ENCODE measurements at regions not wholly inside any gene's neighbourhood (a gene's known extent, or its start where the extent isn't known, plus 50 kb on each side); places are given as distances from the start of the nearest gene placed in this dataset.

DNA sequence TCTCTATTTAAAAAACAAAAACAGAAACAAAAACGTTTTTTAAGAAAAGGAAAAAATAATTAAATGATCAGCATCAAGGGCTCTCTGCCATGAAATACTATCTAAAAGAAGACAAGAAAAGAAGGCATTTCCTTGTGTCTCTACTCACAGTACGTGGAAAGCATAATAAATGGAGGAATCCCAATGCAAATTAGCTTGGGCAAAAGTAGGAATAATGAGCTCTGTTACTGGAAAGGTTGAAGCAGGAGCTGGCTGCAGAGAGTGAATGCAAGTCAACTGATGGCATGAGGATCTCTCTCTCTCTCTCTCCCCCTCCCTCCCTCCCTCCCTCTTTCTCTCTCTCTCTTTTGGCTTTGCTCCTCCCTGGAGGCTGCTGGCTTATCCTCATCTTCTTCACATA, 85.9 kb downstream of the TBX3 start:
- DNase-seq (ENCODE audit: low read depth in 1 of 2, low spot score in 2 of 2) (no peak), FAIRE-seq (no peak)
- Histone ChIP-seq H2BK5ac (ENCODE audit: low read depth, low read length) (no peak overlapping the region), H3K14ac (ENCODE audit: insufficient read length) (no peak overlapping the region), H2AFZ (ENCODE audit: low read length) (0 out of 2 replicates have a peak overlapping the region, but pooled peaks have one; percentile 67), H2BK12ac (ENCODE audit: low read depth, low read length) (no peak overlapping the region), H3K36me3 (ENCODE audit: control insufficient read depth in 2 of 4, insufficient read depth in 4 of 4, low read length in 3 of 4) (no peaks in the 10 kb centered on the region), H4K20me1 (replicated peaks in 1 of 2; ENCODE audit: control insufficient read depth in 1 of 2, insufficient read depth in 2 of 2, low read length in 2 of 2) (no peaks in the 10 kb centered on the region), H3K23me2 (ENCODE audit: low read depth, low read length) (no peaks in the 10 kb centered on the region), H3K9ac (replicated peaks in 1 of 4; ENCODE audit: extremely low read depth in 1 of 4, low read depth in 3 of 4, low read length in 3 of 4) (no peak overlapping the region), H3K4me2 (ENCODE audit: insufficient read depth in 1 of 2, low read depth in 2 of 2, low read length in 2 of 2) (no peak overlapping the region), H3K23ac (ENCODE audit: insufficient read length) (no peak overlapping the region), H3K27ac (ENCODE audit: low read depth, low read length) (no peak overlapping the region), H4K5ac (ENCODE audit: insufficient read length, low read depth, low read length) (no peak overlapping the region), H3K4ac (replicated peaks; ENCODE audit: insufficient read length, low read depth, low read length) (no peak overlapping the region), H4K8ac (ENCODE audit: extremely low read depth, insufficient read depth, low read length) (no peak overlapping the region), H2AK5ac (ENCODE audit: low read depth, low read length) (no peak overlapping the region), H3K4me3 (ENCODE audit: extremely low read depth in 1 of 4, insufficient read depth in 2 of 4, low read depth in 3 of 4, low read length in 4 of 4) (no peak overlapping the region; a peak in 1 of 8 replicates), H2BK120ac (replicated peaks; ENCODE audit: low read depth, low read length) (no peak overlapping the region), H3K4me1 (replicated peaks in 1 of 4; ENCODE audit: control insufficient read depth in 3 of 4, insufficient read depth in 4 of 4, low read length in 3 of 4) (no peaks in the 10 kb centered on the region), H3K27me3 (replicated peaks in 1 of 4; ENCODE audit: control insufficient read depth in 3 of 4, extremely low read depth in 1 of 4, insufficient read depth in 3 of 4, low read length in 3 of 4) (no peaks in the 10 kb centered on the region), H3K9me3 (ENCODE audit: insufficient read depth in 2 of 2, low read depth in 1 of 2, low read length in 1 of 2) (peaks cover 9 to 13% of the 10 kb centered on the region in 2 experiments), H2BK20ac (ENCODE audit: low read length) (no peak overlapping the region), H3K79me1 (ENCODE audit: low read depth, low read length) (no peaks in the 10 kb centered on the region), H3K56ac (replicated peaks; ENCODE audit: insufficient read length, low read depth, low read length) (no peak overlapping the region), H3K18ac (ENCODE audit: extremely low read depth, low read length) (no peak overlapping the region), H3K79me2 (ENCODE audit: control insufficient read depth in 1 of 2, insufficient read depth in 2 of 2, low read length in 2 of 2) (no peaks in the 10 kb centered on the region), H2BK15ac (ENCODE audit: low read length) (no peak overlapping the region), H4K91ac (replicated peaks; ENCODE audit: insufficient read length, low read length) (no peak overlapping the region)
- ChIA-PET POLR2A (ENCODE audit: partially characterized antibody) (no interaction called here), CTCF (ENCODE audit: partially characterized antibody) (interaction anchor here (0.6 kb wide), 1 partner anchor 11 kb away, joined by 3 read pairs; no protein-coding TSS in a partner anchor)
- 28% methylated on average over 2 of the region's 2 CpGs; no CpG with 5 or more reads in 1 of the 2 experiments for WGBS, 2 experiments (ENCODE audit: extremely low coverage in 1 of 2, insufficient coverage in 1 of 2, insufficient read length in 1 of 2, insufficient replicate concordance in 2 of 2, low coverage in 1 of 2, low lambda C conversion rate in 2 of 2, missing lambda C conversion rate in 1 of 2)
- TF ChIP-seq, protein P1, sequence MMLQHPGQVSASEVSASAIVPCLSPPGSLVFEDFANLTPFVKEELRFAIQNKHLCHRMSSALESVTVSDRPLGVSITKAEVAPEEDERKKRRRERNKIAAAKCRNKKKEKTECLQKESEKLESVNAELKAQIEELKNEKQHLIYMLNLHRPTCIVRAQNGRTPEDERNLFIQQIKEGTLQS (IDR thresholded peaks at IDR 0.05; ENCODE audit: insufficient read depth, low read depth, low read length) = no peak
- TF ChIP-seq KDM5A (IDR thresholded peaks at IDR 0.05; ENCODE audit: low read length) = no peak
- TF ChIP-seq CBX8 (IDR thresholded peaks at IDR 0.05; ENCODE audit: borderline replicate concordance, low read depth, low read length) = no peak
- TF ChIP-seq EGR1 (IDR thresholded peaks at IDR 0.05; ENCODE audit: borderline replicate concordance, low read depth, low read length) = no peak
- TF ChIP-seq RNF2 (IDR thresholded peaks at IDR 0.05; ENCODE audit: borderline replicate concordance, low read depth, low read length, missing control alignments, poor library complexity, severe bottlenecking) = no peak
- TF ChIP-seq SUZ12 (IDR thresholded peaks at IDR 0.05; ENCODE audit: low read length) = no peak
- no peak for TF ChIP-seq ASH2L (IDR thresholded peaks at IDR 0.05; ENCODE audit: low read length)
- no peak for TF ChIP-seq KDM1A (IDR thresholded peaks at IDR 0.05; ENCODE audit: borderline replicate concordance, low read length)
- no peak for TF ChIP-seq RBBP5 (IDR thresholded peaks at IDR 0.05; ENCODE audit: borderline replicate concordance, low read depth, low read length)
- no peak for TF ChIP-seq JUN (IDR thresholded peaks at IDR 0.05; ENCODE audit: low read depth, low read length)
- no peak for TF ChIP-seq JUND (IDR thresholded peaks at IDR 0.05; ENCODE audit: low read length)
